Epithelial cell of prostate (primary cell): ENCODE measurements at regions not wholly inside any gene's neighbourhood (a gene's known extent, or its start where the extent isn't known, plus 50 kb on each side); places are given as distances from the start of the nearest gene placed in this dataset.

Experiments used
- DNase-seq: peaks from one replicate; pipeline ENCODE4 v3.0.0-alpha.2; 2011; ENCODE audit warnings: low read depth, low spot score
- H3K27ac ChIP-seq: fragments of 450-650 bp; 2 replicates; pipeline ENCODE4 v1.5.1; 2017; ENCODE audit warnings: mild to moderate bottlenecking

- DNase-seq = no peak
- no peak overlapping the region for H3K27ac ChIP-seq
Measured at GRCh38 chr5:4773827-4774317, 366.3 kb upstream of the ADAMTS16 start.

DNA sequence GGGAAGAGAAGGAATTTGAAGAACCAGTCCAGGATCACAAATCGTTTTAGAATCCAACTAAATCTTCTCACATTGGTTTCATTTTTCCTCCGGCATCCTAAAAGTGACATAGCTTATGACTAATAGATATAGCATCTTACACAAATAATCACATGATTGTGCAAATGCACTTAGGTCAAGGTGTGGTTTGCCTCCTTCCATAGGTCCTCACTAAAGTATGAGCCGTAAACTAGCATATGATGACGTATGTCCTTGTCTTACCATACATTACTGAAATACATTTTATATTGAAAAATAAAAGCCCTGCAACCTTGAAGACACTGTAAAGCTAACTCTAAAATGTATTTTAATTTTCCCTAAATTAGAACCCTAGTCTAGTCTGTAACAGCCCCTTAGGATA lies 362.7 kb upstream of the ADAMTS16 start:
- H3K27ac ChIP-seq = no peak overlapping the region
- no peak for DNase-seq

- H3K27ac ChIP-seq = no peak overlapping the region
- no peak for DNase-seq
Measured at GRCh38 chr5:4780633-4781032, 359.5 kb upstream of the ADAMTS16 start.

GRCh38 chr5:4781299-4781698 lies 358.8 kb upstream of the ADAMTS16 start:
- no peak overlapping the region for H3K27ac ChIP-seq
- DNase-seq = no peak

DNA sequence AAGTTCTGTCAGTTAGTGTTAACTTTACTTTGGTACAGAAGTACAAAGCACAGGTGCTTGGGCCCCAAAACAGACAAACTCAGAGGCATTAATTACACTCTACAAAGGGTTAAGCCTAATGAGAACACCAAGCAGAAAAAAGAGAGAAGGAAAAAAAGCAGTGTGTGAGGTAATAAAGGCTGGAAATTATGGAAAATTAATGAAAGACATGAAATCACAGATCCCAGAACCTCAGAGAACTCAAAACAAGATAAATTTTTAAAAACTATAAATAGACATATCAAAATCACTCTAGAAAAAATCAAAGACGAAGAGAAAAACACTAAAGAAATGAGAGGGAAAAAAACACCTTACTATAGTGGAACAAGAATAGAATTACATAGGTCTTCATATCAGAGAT lies 354.2 kb upstream of the ADAMTS16 start:
- no peak overlapping the region for H3K27ac ChIP-seq
- no peak for DNase-seq

- H3K27ac ChIP-seq = no peak overlapping the region
- no peak for DNase-seq
Measured at GRCh38 chr5:4797445-4797844, 342.7 kb upstream of the ADAMTS16 start.

DNA sequence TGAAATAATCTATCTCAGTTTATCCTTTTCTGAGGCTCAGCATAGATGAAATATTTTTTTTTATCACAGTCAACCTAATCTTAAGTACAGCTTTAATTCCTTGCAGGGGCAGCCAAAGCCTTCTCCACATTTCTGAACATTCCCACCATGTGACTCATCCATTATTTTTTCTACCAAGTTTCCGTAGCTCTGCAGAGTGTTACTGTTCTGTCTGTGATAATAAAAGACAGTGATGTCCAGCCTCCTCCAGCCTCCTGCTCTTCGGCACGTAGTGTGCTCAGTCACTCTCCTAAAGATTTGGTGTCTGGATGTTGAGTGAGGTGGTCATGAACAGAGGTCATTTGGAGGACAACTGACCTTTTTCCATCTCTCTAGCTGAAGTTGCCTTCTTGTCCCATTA lies 338.1 kb upstream of the ADAMTS16 start:
- DNase-seq = no peak
- no peak overlapping the region for H3K27ac ChIP-seq

DNA sequence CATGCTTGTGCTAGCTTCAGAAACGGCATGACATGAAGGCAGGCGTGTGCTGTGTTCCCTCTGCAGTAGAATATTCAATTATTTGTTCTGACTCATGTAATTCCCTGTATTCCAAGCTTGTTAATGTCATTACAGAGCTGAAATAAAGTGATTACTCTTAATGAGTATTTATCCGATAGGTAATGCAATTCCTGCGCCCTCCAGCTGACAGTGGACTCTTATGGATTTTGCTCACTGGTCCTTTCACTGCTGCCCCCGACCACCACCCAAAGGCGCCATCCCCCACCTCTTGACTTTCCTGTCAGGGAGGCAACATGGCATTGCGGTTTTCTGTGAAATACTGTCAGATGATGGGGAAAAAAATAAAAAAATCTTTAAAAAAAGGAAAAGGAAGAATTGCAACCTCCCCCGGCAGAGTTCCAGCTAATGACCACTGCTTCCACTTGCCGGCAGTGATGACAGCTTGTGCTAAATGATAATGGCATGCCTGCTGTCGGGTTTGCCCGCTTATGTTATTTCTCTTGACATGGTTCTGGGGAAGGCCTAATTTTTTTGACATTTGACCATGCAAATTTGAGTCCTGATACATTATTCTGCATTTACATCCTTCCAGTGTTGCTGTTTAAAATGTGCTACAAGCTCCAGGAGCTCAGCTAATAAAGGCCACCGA lies 335.3 kb upstream of the ADAMTS16 start:
- no peak for DNase-seq
- no peak overlapping the region for H3K27ac ChIP-seq

DNA sequence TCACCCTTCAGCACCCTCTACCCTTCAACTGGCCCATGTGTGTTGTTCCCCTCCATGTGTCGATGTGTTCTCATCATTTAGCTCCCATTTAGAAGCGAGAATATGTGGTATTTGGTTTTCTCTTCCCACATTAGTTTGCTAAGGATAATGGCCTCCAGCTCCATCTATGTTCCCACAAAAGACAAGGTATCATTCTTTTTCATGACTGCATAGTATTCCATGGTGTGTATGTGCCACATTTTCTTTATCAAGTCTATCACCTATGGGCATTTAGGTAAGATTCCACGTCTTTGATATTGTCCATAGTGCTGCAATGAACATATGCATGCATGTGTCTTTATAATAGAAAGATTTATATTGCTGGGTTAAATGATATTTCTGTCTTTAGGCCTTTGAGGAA lies 325.1 kb upstream of the ADAMTS16 start:
- DNase-seq = no peak
- no peak overlapping the region for H3K27ac ChIP-seq

- H3K27ac ChIP-seq = no peak overlapping the region
- DNase-seq = no peak
Measured at GRCh38 chr5:4817767-4818166, 322.4 kb upstream of the ADAMTS16 start.

- H3K27ac ChIP-seq = no peak overlapping the region
- DNase-seq = no peak
Measured at GRCh38 chr5:4831325-4831724, 308.8 kb upstream of the ADAMTS16 start.

GRCh38 chr5:4832471-4832870 lies 307.7 kb upstream of the ADAMTS16 start:
- H3K27ac ChIP-seq = no peak overlapping the region
- DNase-seq = no peak

DNA sequence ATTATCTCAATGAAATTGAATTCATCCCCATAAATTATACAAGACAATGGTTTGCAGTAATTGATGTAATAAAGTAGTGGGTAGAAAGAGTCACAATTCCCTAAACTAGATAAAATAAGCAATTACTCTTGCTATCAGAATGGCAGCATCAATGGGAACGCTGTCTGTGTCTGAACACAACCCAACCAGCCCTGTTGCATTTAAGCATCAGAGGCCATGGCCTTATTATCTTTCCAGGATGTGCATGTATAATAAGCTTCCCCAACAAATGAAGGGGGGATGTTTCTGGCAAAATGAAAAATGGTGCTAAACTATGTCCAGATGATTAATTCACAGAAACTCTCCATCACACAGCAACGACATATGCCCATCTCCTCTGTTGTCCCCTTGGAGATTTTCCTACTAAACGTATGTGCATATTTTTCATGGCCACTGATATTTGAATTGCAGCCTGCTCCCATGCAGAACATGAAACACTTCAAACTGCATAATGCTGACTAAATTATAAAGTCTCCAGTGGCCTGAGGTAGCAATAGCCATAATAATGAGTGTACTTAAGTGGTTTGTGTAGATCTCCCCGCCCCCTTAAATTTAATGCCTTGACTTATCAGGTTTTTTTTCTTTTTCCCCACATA lies 306.9 kb upstream of the ADAMTS16 start:
- DNase-seq = no peak
- H3K27ac ChIP-seq = no peak overlapping the region

DNA sequence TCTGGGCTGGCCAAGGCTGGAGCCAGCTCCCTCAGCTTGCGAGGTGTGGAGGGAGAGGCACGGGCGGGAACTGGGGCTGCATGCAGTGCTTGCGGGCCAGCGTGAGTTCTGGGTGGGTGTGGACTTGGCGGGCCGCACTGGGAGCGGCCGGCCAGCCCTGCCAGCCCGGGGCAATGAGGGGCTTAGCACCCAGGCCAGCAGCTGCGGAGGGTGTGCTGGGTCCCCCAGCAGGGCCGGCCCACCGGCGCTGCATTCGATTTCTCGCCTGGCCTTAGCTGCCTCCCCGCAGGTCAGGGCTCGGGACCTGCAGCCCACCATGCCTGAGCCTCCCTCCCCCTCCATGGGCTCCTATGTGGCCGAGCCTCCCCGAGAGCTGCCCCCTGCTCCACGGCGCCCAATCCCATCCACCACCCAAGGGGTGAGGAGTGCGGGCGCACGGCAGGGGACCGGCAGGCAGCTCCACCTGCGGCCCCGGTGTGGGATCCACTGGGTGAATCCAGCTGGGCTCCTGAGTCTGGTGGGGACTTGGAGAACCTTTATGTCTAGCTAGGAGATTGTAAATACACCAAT lies 302.6 kb upstream of the ADAMTS16 start:
- H3K27ac ChIP-seq = no peak overlapping the region
- DNase-seq = no peak

GRCh38 chr5:4845221-4845620 lies 294.9 kb upstream of the ADAMTS16 start:
- DNase-seq = no peak
- H3K27ac ChIP-seq = no peak overlapping the region

DNA sequence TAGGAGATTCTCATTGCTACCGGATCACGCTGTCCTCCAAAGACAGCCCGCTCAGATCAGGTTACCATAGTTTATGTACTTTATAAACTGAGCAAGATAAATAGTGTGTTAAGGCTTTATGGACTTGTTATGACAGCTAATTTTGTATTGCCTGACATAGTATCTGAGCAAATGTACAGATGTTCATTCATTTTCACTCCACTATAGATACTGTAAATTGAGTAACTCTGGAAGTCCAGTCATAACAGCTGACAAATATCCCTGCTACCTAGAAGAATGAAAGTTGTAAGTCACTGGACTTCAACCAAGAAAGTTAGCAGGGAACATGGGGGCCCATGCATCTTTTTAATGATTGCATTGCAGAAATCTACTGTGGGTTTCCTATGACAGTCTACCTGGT lies 292.4 kb upstream of the ADAMTS16 start:
- no peak for DNase-seq
- no peak overlapping the region for H3K27ac ChIP-seq

GRCh38 chr5:4855036-4855435 lies 285.1 kb upstream of the ADAMTS16 start:
- no peak overlapping the region for H3K27ac ChIP-seq
- no peak for DNase-seq

- no peak overlapping the region for H3K27ac ChIP-seq
- no peak for DNase-seq
Measured at GRCh38 chr5:4855880-4856279, 284.2 kb upstream of the ADAMTS16 start.

DNA sequence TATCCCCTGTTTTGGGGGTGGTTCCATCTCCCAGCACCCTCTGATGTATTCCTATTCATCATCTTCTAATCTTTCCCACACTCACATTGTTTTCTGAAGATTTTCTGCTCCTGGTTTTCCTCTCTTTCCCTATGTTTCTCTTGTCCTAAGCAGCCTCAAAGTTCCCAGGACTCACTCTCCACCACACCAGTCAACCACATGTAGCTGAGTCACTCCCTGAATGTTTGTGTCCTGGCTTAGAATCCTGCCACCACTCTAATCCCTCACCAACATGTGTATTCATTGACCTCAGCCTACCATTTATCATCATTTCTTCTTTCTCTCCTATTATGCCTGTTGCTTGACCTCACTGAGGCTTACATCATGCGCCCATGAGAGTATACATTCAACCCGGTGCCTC lies 282.4 kb upstream of the ADAMTS16 start:
- DNase-seq = no peak
- no peak overlapping the region for H3K27ac ChIP-seq

- no peak overlapping the region for H3K27ac ChIP-seq
- no peak for DNase-seq
Measured at GRCh38 chr5:4859500-4860235, 280.5 kb upstream of the ADAMTS16 start.

GRCh38 chr5:4860631-4861030 lies 279.5 kb upstream of the ADAMTS16 start:
- no peak overlapping the region for H3K27ac ChIP-seq
- no peak for DNase-seq
